Stimulated activated CD4-positive, alpha-beta T cell treated with anti-CD3 and anti-CD28 coated beads, Interleukin-12 subunit alpha, Interleukin-12 subunit beta, amount 100 ng/mL, for 4 hours (primary cell): ENCODE measurements at regions not wholly inside any gene's neighbourhood (a gene's known extent, or its start where the extent isn't known, plus 50 kb on each side); places are given as distances from the start of the nearest gene placed in this dataset.

Experiments
- DNase-seq: peaks from one replicate; pipeline ENCODE4 v3.0.0-alpha.2; 2020

DNA sequence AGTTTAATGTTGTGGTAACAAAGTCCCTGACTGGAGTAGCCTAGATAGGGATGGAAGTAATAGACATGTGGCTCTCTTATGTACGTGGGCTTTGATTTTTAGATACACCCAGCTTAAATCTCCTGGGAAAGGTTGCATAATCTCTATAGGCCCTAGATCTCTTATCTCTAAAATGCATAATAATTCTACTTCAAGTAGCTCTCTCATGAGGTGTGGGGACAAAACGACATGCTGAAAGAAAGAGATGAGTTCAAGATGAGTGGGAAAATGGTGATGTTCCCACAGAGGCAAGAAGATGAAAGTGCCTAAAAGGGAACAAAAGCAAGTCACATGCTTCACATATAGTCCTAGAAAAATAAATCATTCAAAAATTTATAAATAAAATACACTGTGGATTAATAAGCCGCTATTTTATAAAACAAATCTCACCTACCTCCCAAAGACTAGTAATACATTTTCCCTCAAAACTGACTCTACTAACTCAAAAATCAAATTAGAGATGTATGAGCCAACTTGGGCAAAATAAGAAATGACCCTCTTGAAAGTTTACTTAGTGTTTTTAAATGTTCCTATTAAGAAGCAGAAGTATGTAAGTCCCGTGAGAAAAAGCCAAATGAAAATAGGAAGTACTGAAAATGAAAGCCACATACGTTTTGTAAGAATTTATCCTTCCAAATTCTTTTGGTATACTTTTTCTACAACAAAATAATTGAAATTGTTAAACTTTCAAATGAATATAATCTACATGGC is 148.2 kb upstream of the ITGA4 start:
- DNase-seq: no peak

GRCh38 chr2:181309586-181309985 is 147.6 kb upstream of the ITGA4 start:
- DNase-seq: no peak

- DNase-seq: no peak
Measured at GRCh38 chr2:181310967-181311366, 146.2 kb upstream of the ITGA4 start.

DNA sequence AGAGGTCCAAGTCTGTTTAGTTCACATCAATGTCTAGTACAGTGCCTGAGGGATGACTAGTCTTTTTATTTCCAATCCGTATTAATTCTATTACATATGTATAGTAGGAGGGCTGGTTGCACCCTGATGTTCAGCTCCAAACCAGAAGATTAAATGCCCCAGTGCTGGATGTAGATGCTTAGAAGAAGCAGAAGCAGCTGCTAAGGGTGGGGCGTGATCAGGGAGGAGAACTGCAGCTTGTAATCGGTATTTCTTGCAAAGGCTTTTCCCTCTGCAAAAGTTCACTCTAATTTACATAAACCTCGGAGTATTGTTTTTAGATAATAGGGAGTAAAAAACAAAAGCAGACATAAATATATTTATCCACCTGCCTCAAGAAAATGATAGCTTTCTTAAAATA is 145.3 kb upstream of the ITGA4 start:
- no peak for DNase-seq

GRCh38 chr2:181312515-181312927 is 144.7 kb upstream of the ITGA4 start:
- DNase-seq: no peak

GRCh38 chr2:181313845-181314244 is 143.3 kb upstream of the ITGA4 start:
- no peak for DNase-seq

DNA sequence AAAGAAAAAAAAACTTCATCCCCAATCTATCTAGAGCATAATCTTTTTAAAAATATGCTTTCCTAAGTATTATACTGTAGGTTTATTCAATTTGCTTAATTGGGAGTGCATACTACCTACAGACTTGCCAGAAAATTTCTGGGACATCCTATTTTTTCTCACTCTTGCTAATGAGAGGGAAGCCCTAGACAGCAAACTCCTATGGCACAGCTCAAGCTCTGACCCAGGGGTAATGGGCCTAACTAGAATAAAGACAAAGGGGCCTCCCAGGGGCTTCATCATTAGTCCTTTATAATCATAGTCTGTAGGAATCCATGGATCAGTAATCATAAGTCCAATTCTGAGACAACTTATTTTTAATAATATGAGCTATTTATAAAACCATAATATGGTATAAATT is 142.6 kb upstream of the ITGA4 start:
- no peak for DNase-seq

- no peak for DNase-seq
Measured at GRCh38 chr2:181317511-181317910, 139.7 kb upstream of the ITGA4 start.

- DNase-seq: no peak
Measured at GRCh38 chr2:181318504-181319280, 138.5 kb upstream of the ITGA4 start.

GRCh38 chr2:181319286-181319685 is 137.9 kb upstream of the ITGA4 start:
- DNase-seq: no peak

- no peak for DNase-seq
Measured at GRCh38 chr2:181320638-181321037, 136.5 kb upstream of the ITGA4 start.

DNA sequence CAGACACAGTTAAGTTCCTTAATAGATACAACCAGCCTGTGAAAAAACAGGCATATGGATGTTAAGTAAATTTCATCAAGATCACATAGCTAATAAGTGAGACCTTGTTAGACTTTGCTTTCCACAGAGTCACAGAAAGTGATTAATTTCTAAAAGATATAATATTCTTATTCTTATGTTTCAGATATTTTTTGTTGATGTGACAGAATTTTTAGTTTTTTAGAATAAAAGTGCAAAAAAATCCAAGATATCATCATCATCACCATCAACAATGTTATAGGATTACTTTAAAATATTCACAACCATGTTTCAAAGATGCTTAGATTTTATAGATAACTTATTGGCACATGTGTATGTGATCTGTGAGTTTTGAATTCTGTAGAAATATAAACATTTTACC is 132.3 kb upstream of the ITGA4 start:
- no peak for DNase-seq

GRCh38 chr2:181326661-181327060 is 130.5 kb upstream of the ITGA4 start:
- no peak for DNase-seq

- no peak for DNase-seq
Measured at GRCh38 chr2:181330286-181330685, 126.9 kb upstream of the ITGA4 start.

- no peak for DNase-seq
Measured at GRCh38 chr2:181332044-181332605, 125.1 kb upstream of the ITGA4 start.

GRCh38 chr2:181334158-181334826 is 122.9 kb upstream of the ITGA4 start:
- DNase-seq: no peak

- DNase-seq: no peak
Measured at GRCh38 chr2:181340891-181341290, 116.3 kb upstream of the ITGA4 start.

DNA sequence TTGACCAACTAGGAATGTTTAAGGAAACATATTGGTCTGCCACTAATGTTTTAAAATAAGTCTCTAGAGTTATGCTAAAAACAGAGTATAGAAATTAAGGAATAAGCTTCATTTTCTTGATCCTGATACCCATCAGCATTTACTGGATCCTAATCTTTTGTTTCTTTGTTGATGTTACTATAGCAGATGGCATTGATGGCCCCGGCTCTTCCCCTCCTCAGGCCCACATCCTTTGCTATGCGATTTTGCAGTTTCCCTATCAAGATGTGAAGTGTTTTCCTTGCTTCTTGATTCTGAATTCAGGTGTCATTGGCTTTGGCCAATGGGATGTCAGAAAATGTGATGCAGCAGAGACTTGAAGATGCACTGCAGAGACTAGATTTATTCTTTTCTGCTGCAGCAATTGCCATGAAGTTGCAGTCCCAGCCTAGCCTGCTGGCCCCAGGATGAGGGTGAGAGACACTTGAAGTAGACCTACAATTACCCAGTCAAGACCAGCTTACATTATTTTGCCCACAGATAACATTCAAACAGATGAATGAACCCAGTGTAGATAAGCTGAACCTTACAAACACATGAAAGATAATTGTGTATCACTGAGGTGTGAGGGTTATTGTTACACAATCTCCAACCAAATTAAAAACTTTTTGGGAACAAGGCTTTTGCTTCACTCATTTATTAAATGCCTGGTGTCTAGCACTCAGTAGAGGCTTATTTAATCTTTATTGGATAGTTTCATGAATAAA is 115.2 kb upstream of the ITGA4 start:
- DNase-seq: no peak

DNA sequence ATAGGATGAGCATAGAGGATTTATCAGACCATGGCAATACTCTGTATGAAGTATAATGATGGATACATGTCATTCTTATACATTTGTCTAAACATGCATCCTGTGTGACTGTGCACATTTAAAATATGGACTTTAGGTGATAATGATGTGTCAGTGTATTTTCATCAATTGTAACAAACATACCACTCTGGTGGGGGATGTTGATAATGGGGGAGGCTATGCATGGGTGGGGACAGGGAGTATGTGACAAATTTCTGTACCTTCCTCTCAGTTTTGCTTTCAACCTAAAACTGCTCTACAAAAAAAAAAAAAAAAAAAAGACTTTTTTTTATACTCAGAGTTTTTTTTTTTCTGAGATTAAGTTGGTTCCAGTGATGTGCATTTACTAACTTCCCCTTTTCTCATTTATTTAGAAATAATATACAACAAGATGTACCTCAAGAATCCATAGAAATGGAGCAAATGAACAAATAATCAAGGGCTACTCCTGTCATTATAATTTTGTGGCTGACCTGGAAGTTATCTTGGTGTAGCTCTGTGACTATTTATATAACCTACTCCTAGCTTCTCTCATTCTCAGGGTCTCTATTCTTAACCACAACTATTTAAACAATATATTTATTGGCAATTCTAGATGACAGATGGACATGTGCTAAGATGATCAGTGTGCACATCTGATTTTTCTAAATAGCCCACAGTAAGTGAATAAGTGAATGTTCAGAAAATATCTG is 108.9 kb upstream of the ITGA4 start:
- DNase-seq: no peak

- DNase-seq: no peak
Measured at GRCh38 chr2:181352158-181352557, 105.0 kb upstream of the ITGA4 start.

GRCh38 chr2:181354626-181355025 is 102.6 kb upstream of the ITGA4 start:
- no peak for DNase-seq

DNA sequence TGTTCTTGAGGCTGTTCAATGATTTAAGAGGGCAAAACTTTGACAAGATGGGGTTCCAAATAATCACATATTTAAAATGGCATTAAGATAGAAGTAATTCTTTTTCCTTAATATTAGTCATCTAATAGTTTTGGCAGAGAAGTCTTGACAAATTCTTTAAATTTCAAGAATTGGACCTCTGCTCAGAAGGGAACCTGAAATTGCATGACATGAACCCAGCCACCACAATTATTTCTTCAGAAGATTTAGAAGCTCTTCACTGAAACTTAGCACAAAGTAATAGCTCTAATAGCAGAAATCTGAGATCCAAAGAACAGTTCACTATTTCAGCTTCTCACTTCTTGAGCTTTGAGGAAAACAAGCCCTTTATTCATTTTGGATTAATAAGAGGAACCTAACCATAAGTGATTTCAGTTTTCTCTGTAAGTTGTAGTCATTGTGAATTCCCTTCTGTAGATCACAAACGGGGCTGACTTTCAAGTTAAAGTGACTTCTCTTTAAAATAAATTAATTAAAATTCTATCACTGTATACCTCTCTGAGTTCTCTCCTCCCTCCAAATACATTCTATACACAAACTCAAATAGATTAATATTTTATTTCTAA is 100.6 kb upstream of the ITGA4 start:
- no peak for DNase-seq
